ENCODE measurements at regions not wholly inside any gene's neighbourhood (a gene's known extent, or its start where the extent isn't known, plus 50 kb on each side); places are given as distances from the start of the nearest gene placed in this dataset.

DNA sequence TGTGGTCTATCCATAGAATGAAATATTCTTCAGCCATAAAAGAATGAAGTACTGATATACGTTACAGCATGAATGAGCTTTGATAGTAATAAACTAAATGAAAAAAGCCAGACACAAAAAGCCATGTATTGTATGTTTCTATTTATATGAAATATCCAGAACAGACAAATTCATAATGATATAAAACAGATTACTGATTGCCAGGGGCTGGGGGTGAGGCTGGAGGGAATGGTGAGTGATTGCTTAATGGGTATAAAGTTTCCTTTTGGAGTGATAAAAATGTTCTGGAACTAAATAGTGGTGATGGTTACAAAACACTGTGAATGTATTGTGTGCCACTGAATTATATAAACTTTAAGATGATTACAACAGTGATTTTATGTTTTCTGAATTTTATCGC lies 200.5 kb downstream of the MC4R start:
- Histone ChIP-seq H3K4me3 (no peak overlapping the region), H3K9me3 (no peaks in the 10 kb centered on the region), H3K27ac (no peak overlapping the region), H3K36me3 (no peaks in the 10 kb centered on the region), H3K27me3 (no peaks in the 10 kb centered on the region), H3K4me1 (no peaks in the 10 kb centered on the region)
- no peak for DNase-seq
- no peak for ATAC-seq
- 79 to 87% (median 86%) methylated on average over 2 of the region's 2 CpGs for WGBS, 4 donors
- TF ChIP-seq POLR2A (IDR thresholded peaks at IDR 0.05), result no peak
- TF ChIP-seq, protein P1, sequence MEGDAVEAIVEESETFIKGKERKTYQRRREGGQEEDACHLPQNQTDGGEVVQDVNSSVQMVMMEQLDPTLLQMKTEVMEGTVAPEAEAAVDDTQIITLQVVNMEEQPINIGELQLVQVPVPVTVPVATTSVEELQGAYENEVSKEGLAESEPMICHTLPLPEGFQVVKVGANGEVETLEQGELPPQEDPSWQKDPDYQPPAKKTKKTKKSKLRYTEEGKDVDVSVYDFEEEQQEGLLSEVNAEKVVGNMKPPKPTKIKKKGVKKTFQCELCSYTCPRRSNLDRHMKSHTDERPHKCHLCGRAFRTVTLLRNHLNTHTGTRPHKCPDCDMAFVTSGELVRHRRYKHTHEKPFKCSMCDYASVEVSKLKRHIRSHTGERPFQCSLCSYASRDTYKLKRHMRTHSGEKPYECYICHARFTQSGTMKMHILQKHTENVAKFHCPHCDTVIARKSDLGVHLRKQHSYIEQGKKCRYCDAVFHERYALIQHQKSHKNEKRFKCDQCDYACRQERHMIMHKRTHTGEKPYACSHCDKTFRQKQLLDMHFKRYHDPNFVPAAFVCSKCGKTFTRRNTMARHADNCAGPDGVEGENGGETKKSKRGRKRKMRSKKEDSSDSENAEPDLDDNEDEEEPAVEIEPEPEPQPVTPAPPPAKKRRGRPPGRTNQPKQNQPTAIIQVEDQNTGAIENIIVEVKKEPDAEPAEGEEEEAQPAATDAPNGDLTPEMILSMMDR (IDR thresholded peaks at IDR 0.05), result no peak
- intact Hi-C loops (cut with DNase I), result loop anchor here in 1 of 10 donors (10.0 kb wide), 1 partner anchor 57 kb away; no protein-coding TSS in a partner anchor

DNA sequence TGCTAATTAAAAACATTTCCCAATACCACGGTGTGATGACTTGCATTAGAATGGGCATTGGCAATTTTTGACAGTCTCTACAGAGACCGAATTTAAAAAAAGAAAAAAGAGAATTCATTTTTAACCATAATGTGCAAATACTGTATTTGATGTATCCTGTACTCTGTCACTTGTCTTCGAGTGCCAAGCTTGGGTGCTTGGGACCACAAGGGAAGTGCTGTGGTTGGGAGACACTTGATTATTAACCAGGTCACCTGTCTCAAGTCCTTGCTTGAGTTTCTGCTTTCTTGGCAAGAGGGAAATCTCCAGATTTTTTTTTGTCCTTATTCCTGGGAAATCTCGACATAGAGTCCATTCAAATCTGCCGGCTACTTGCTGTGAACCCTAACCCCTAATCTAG lies 209.0 kb downstream of the MC4R start:
- Histone ChIP-seq H3K27me3 (no peaks in the 10 kb centered on the region), H3K27ac (no peak overlapping the region), H3K4me3 (no peak overlapping the region), H3K36me3 (no peaks in the 10 kb centered on the region), H3K4me1 (no peaks in the 10 kb centered on the region), H3K9me3 (no peaks in the 10 kb centered on the region)
- ATAC-seq, result no peak
- DNase-seq, result no peak
- intact Hi-C loops (cut with DNase I), result no loop called here
- WGBS, 4 donors, result 69 to 76% (median 74%) methylated on average over 5 of the region's 5 CpGs
- TF ChIP-seq, protein P1 (IDR thresholded peaks at IDR 0.05), result no peak
- no peak for TF ChIP-seq POLR2A (IDR thresholded peaks at IDR 0.05)

DNA sequence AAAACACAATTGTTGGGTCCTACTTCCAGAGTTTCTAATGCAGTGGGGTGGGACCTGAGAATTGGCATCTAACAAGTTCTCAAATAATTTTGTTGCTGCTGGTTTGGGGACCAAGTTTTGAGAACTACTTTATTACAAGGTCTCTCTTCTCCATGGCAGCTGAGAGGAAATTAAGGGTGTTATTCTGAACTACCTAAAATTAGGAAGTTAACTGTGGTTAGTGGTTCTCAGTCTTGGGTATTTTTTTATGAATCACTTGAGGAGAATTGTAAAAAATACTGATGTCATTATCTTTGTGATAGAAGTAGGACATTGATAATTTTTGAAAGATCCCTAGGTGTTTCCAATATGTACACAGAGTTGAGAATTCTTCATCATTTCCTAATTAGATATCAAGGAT lies 210.2 kb downstream of the MC4R start:
- Histone ChIP-seq H3K36me3 (no peaks in the 10 kb centered on the region), H3K4me3 (no peak overlapping the region), H3K4me1 (no peaks in the 10 kb centered on the region), H3K27me3 (no peaks in the 10 kb centered on the region), H3K27ac (no peak overlapping the region), H3K9me3 (no peaks in the 10 kb centered on the region)
- no peak for TF ChIP-seq POLR2A (IDR thresholded peaks at IDR 0.05)
- TF ChIP-seq, protein P1 (IDR thresholded peaks at IDR 0.05), result no peak
- intact Hi-C loops (cut with DNase I), result no loop called here
- no peak for DNase-seq
- no peak for ATAC-seq

DNA sequence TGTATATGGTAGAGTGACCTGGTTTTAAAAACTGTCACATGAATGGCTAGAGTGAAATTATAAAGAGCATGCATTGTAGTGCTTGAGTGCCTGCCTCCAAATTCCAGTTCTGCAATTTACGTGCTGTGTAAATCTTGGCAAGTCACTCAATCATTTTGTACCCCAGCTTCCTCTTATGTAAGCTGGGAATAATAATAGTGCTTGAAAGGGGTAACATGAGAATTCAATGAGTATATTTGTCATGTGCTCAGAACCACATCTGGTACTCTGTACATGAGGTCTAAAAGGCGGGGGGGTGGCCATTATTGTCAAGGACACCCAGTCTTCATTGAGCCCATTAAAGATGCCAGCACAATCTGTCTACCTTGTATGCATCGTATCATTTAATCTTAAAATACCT lies 214.8 kb downstream of the MC4R start:
- Histone ChIP-seq H3K4me1 (no peaks in the 10 kb centered on the region), H3K4me3 (no peak overlapping the region), H3K36me3 (no peaks in the 10 kb centered on the region), H3K27ac (no peak overlapping the region), H3K9me3 (no peaks in the 10 kb centered on the region), H3K27me3 (no peaks in the 10 kb centered on the region)
- intact Hi-C loops (cut with DNase I), result no loop called here
- 62 to 67% (median 65%) methylated on average over 3 of the region's 3 CpGs for WGBS, 4 donors
- TF ChIP-seq, protein P1 (IDR thresholded peaks at IDR 0.05), result no peak
- TF ChIP-seq POLR2A (IDR thresholded peaks at IDR 0.05), result no peak
- no peak for ATAC-seq
- DNase-seq, result no peak

Data from heart left ventricle (tissue), 16 donors.